GM12878 (cell line): ENCODE measurements at regions not wholly inside any gene's neighbourhood (a gene's known extent, or its start where the extent isn't known, plus 50 kb on each side); places are given as distances from the start of the nearest gene placed in this dataset.
A peak's percentile ranks its signal among the peaks of the same experiment; 100 is the strongest.

Experiments used
- CBX5 ChIP-seq: sonication (generic); IDR thresholded peaks from 2 replicates; pipeline ENCODE4 v1.6.1; 2016; ENCODE audit warnings: low read depth, moderate library complexity, mild to moderate bottlenecking, inconsistent platforms
- CEBPB ChIP-seq, 2 experiments: fragments of 150-350 bp in 1 of 2; IDR thresholded peaks; 2 replicates each; pipeline ENCODE4 v1.6.1; 2012 to 2014; ENCODE audit warnings: low read depth in 2 of 2, low read length in 2 of 2, borderline replicate concordance in 1 of 2, inconsistent platforms in 1 of 2
- EED ChIP-seq: sonication (generic); IDR thresholded peaks from 2 replicates; pipeline ENCODE4 v1.6.1; 2016; ENCODE audit warnings: antibody characterized with exemption, low read depth
- EP300 ChIP-seq, 2 experiments: fragments of 150-350 bp in 1 of 2; IDR thresholded peaks; 2 replicates each; pipeline ENCODE4 v1.6.1; 2011 to 2012; ENCODE audit warnings: low read depth in 2 of 2, low read length in 2 of 2, borderline replicate concordance in 1 of 2, improper control_type of control experiment in 1 of 2, inconsistent platforms in 1 of 2; ENCODE audit not compliant: control insufficient read depth in 1 of 2
- FOXM1 ChIP-seq: IDR thresholded peaks from 2 replicates; pipeline ENCODE4 v1.6.1; 2012; ENCODE audit warnings: low read depth, mild to moderate bottlenecking, inconsistent platforms, low read length, moderate library complexity
- HDAC6 ChIP-seq: fragments of 200-600 bp; sonication (generic); IDR thresholded peaks from one replicate; pipeline ENCODE4 v1.8.0; 2017; ENCODE audit warnings: antibody characterized with exemption; ENCODE audit not compliant: unreplicated experiment
- IKZF1 ChIP-seq: fragments of 450-650 bp; conservative IDR thresholded peaks from 2 replicates; pipeline ENCODE4 v1.6.1; 2017; ENCODE audit warnings: antibody characterized with exemption, mild to moderate bottlenecking
- MEF2B ChIP-seq: fragments of 450-650 bp; IDR thresholded peaks from 2 replicates; pipeline ENCODE4 v1.6.1; 2018; ENCODE audit warnings: mild to moderate bottlenecking, moderate library complexity; ENCODE audit not compliant: partially characterized antibody, poor library complexity, severe bottlenecking
- MTA2 ChIP-seq: fragments of 450-650 bp; IDR thresholded peaks from 2 replicates; pipeline ENCODE4 v1.6.1; 2016; ENCODE audit warnings: low read depth, mild to moderate bottlenecking, moderate library complexity
- NFIC ChIP-seq: IDR thresholded peaks from 2 replicates; pipeline ENCODE4 v1.6.1; 2012; ENCODE audit warnings: low read depth, mild to moderate bottlenecking, inconsistent platforms, low read length, moderate library complexity
- NFYA ChIP-seq: IDR thresholded peaks from 2 replicates; pipeline ENCODE4 v1.6.1; 2011; ENCODE audit warnings: low read depth, mild to moderate bottlenecking, low read length, improper control_type of control experiment, borderline replicate concordance
- RELB ChIP-seq: fragments of 450-650 bp; IDR thresholded peaks from 2 replicates; pipeline ENCODE4 v1.6.1; 2017; ENCODE audit warnings: low read depth, mild to moderate bottlenecking, moderate library complexity
- RUNX3 ChIP-seq: IDR thresholded peaks from 2 replicates; pipeline ENCODE4 v1.6.1; 2012; ENCODE audit warnings: low read length, inconsistent platforms
- SIN3A ChIP-seq: IDR thresholded peaks from 2 replicates; pipeline ENCODE4 v1.6.1; 2012; ENCODE audit warnings: low read depth, low read length, improper control_type of control experiment
- SMAD5 ChIP-seq: IDR thresholded peaks from 2 replicates; pipeline ENCODE4 v1.6.1; 2016; ENCODE audit warnings: antibody characterized with exemption, low read depth
- SRF ChIP-seq, 2 experiments: IDR thresholded peaks; 2 replicates each; pipeline ENCODE4 v1.6.1; 2011; ENCODE audit warnings: low read depth in 2 of 2, low read length in 2 of 2, mild to moderate bottlenecking in 1 of 2, moderate library complexity in 1 of 2
- ZBED1 ChIP-seq: IDR thresholded peaks from 2 replicates; pipeline ENCODE4 v1.6.1; 2016; ENCODE audit warnings: borderline replicate concordance
- ZBTB4 ChIP-seq: fragments of 450-650 bp; formaldehyde crosslinking; IDR thresholded peaks from 2 replicates; pipeline ENCODE4 v1.4.0; 2022; ENCODE audit warnings: mild to moderate bottlenecking, moderate library complexity
- ZNF217 ChIP-seq: fragments of 450-650 bp; IDR thresholded peaks from 2 replicates; pipeline ENCODE4 v1.6.1; 2017; ENCODE audit warnings: antibody characterized with exemption, mild to moderate bottlenecking
- ZNF274 ChIP-seq: IDR thresholded peaks from one replicate; pipeline ENCODE4 v1.8.0; 2011; ENCODE audit not compliant: insufficient read length, insufficient read depth
- TF ChIP-seq, protein P1 (sequence below): IDR thresholded peaks from 2 replicates; pipeline ENCODE4 v1.6.1; 2011; ENCODE audit warnings: low read depth, low read length, improper control_type of control experiment, borderline replicate concordance
- TF ChIP-seq, protein P2 (sequence below): IDR thresholded peaks from 2 replicates; pipeline ENCODE4 v1.6.1; 2012; ENCODE audit warnings: low read depth, low read length, improper control_type of control experiment
- TF ChIP-seq, protein P3 (sequence below): IDR thresholded peaks from 2 replicates; pipeline ENCODE4 v1.6.1; 2012; ENCODE audit warnings: low read length, inconsistent platforms

GRCh38 chr6:113287396-113287795 lies 569.7 kb upstream of the MARCKS start (continued):
- TF ChIP-seq ZBTB4 (CRISPR knock-in tag): no peak
- TF ChIP-seq ZNF274: no peak
- TF ChIP-seq, protein P1, sequence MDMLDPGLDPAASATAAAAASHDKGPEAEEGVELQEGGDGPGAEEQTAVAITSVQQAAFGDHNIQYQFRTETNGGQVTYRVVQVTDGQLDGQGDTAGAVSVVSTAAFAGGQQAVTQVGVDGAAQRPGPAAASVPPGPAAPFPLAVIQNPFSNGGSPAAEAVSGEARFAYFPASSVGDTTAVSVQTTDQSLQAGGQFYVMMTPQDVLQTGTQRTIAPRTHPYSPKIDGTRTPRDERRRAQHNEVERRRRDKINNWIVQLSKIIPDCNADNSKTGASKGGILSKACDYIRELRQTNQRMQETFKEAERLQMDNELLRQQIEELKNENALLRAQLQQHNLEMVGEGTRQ: no peak
- peak; percentile 34; the same call in 1 of the 2 replicates for TF ChIP-seq EED
- peak; percentile 81 for TF ChIP-seq MTA2
- TF ChIP-seq NFIC: peak; percentile 75; the same call in 1 of the 2 replicates
- TF ChIP-seq, protein P2, sequence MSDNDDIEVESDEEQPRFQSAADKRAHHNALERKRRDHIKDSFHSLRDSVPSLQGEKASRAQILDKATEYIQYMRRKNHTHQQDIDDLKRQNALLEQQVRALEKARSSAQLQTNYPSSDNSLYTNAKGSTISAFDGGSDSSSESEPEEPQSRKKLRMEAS: no peak
- peak; percentile 78; the same call in 1 of the 2 replicates for TF ChIP-seq CBX5
- TF ChIP-seq RELB: peak; percentile 79
- TF ChIP-seq SRF (IDR thresholded peaks at IDR 0.05; ENCODE audit: low read depth in 2 of 2, low read length in 2 of 2): no peak
- TF ChIP-seq SIN3A: no peak
- TF ChIP-seq ZBED1: peak; percentile 32; the same call in 1 of the 2 replicates
- TF ChIP-seq RUNX3: peak; percentile 57; the same call in 1 of the 2 replicates
- TF ChIP-seq ZNF217: peak; percentile 26; the same call in 1 of the 2 replicates
- no peak for TF ChIP-seq NFYA
- peak; percentile 48; the same call in 1 of the 2 replicates for TF ChIP-seq IKZF1
- TF ChIP-seq SMAD5: no peak
- no peak for TF ChIP-seq HDAC6
- 0 out of 4 replicates have a peak, but pooled peaks of 1 of the 2 experiments have one; percentile 38 for TF ChIP-seq CEBPB (IDR thresholded peaks at IDR 0.05; ENCODE audit: borderline replicate concordance in 1 of 2, low read depth in 2 of 2, low read length in 2 of 2)
- TF ChIP-seq FOXM1: peak; percentile 42; the same call in 1 of the 2 replicates
- no peak for TF ChIP-seq MEF2B
- 0 out of 4 replicates have a peak, but pooled peaks of 1 of the 2 experiments have one; percentile 20 for TF ChIP-seq EP300 (IDR thresholded peaks at IDR 0.05; ENCODE audit: borderline replicate concordance in 1 of 2, control insufficient read depth in 1 of 2, low read depth in 2 of 2, low read length in 2 of 2)
- TF ChIP-seq, protein P3, sequence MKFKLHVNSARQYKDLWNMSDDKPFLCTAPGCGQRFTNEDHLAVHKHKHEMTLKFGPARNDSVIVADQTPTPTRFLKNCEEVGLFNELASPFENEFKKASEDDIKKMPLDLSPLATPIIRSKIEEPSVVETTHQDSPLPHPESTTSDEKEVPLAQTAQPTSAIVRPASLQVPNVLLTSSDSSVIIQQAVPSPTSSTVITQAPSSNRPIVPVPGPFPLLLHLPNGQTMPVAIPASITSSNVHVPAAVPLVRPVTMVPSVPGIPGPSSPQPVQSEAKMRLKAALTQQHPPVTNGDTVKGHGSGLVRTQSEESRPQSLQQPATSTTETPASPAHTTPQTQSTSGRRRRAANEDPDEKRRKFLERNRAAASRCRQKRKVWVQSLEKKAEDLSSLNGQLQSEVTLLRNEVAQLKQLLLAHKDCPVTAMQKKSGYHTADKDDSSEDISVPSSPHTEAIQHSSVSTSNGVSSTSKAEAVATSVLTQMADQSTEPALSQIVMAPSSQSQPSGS: peak; percentile 62
